GM12878 (cell line): ENCODE measurements at regions not wholly inside any gene's neighbourhood (a gene's known extent, or its start where the extent isn't known, plus 50 kb on each side); places are given as distances from the start of the nearest gene placed in this dataset.

Experiments
- ATAC-seq: fragments of 200-7000 bp; cut with Tn5 transposase; 3 replicates; pipeline ENCODE4 v1.9.1; 2020; ENCODE audit warnings: mild to moderate bottlenecking, moderate library complexity
- BruUV-seq: library from RNA; stranded (reverse); fragments of 400-500 nt; replicated peaks from 2 replicates; lab custom pipeline; 2021; lab: Mats Ljungman, UMichigan
- CTCF ChIA-PET: fragments of 300-600 bp; sonication (Branson Sonifier 250); formaldehyde crosslinking; extraction: SDS; loops from one replicate; lab custom pipeline; 2021; ENCODE audit warnings: inconsistent platforms; lab: Yijun Ruan, JAX
- POLR2A ChIA-PET: fragments of 350-600 bp; formaldehyde crosslinking; extraction: SDS; loops from one replicate; lab custom pipeline; 2021; ENCODE audit warnings: inconsistent platforms; lab: Charles Lee
- RAD21 ChIA-PET: fragments of 300-600 bp; sonication (Branson Sonifier 250); formaldehyde crosslinking; loops from one replicate; lab custom pipeline; 2023; ENCODE audit warnings: antibody characterized with exemption; ENCODE audit not compliant: unreplicated experiment; lab: Charles Lee
- SMC1A ChIA-PET: fragments of 300-600 bp; sonication (Branson Sonifier 250); formaldehyde crosslinking; loops from one replicate; lab custom pipeline; 2023; ENCODE audit not compliant: unreplicated experiment, uncharacterized antibody; lab: Charles Lee
- DNase-seq: peaks from one replicate; pipeline ENCODE4 v3.0.0-alpha.2; 2011; ENCODE audit warnings: low read depth, low spot score
- FAIRE-seq: peaks from 3 replicates; lab custom pipeline; 2011; peaks lifted over from hg19 to GRCh38; lab: Jason Lieb, UNC
- H2AFZ ChIP-seq: 2 replicates; pipeline ENCODE4 v1.6.0; 2011; ENCODE audit warnings: low read depth, low read length, control low read depth; ENCODE audit not compliant: control insufficient read depth
- H3K27ac ChIP-seq: 2 replicates; pipeline ENCODE4 v1.5.1; 2011; ENCODE audit warnings: control low read depth; ENCODE audit not compliant: control insufficient read depth, insufficient read depth
- H3K27me3 ChIP-seq, 2 experiments: replicated peaks in 1 of 2; 2 replicates each; pipeline versions ENCODE4 v1.6.0 to v1.6.1; 2011; ENCODE audit warnings: low read length in 1 of 2; ENCODE audit not compliant: control insufficient read depth in 2 of 2, insufficient read depth in 2 of 2
- H3K36me3 ChIP-seq, 2 experiments: 2 replicates each; pipeline ENCODE4 v1.5.1; 2011; ENCODE audit warnings: low read length in 1 of 2; ENCODE audit not compliant: control insufficient read depth in 2 of 2, insufficient read depth in 2 of 2
- H3K4me1 ChIP-seq: 2 replicates; pipeline ENCODE4 v1.6.1; 2011; ENCODE audit warnings: mild to moderate bottlenecking, low read length, moderate library complexity, mixed read lengths; ENCODE audit not compliant: control insufficient read depth, insufficient read depth
- H3K4me2 ChIP-seq: 2 replicates; pipeline ENCODE4 v1.6.0; 2011; ENCODE audit warnings: control low read depth; ENCODE audit not compliant: control insufficient read depth, insufficient read depth
- H3K4me3 ChIP-seq: fragments of 200-600 bp; sonication (generic); 2 replicates; pipeline ENCODE4 v1.5.1; 2016
- H3K79me2 ChIP-seq: 2 replicates; pipeline ENCODE4 v1.6.0; 2011; ENCODE audit warnings: low read length; ENCODE audit not compliant: control insufficient read depth, insufficient read depth
- H3K9ac ChIP-seq: 2 replicates; pipeline ENCODE4 v1.8.0; 2011; ENCODE audit warnings: low read length, control low read depth, mixed read lengths; ENCODE audit not compliant: control insufficient read depth, insufficient read depth
- H3K9me3 ChIP-seq: replicated peaks from 3 replicates; pipeline ENCODE4 v1.5.1; 2011; ENCODE audit warnings: mild to moderate bottlenecking, low read length; ENCODE audit not compliant: control insufficient read depth, insufficient read depth
- H4K20me1 ChIP-seq: 2 replicates; pipeline ENCODE4 v1.6.0; 2011; ENCODE audit not compliant: control insufficient read depth, insufficient read depth
- BCL11A ChIP-seq: IDR thresholded peaks from 2 replicates; pipeline ENCODE4 v1.6.1; 2011; ENCODE audit warnings: low read depth, low read length
- CBX5 ChIP-seq: sonication (generic); IDR thresholded peaks from 2 replicates; pipeline ENCODE4 v1.6.1; 2016; ENCODE audit warnings: low read depth, moderate library complexity, mild to moderate bottlenecking, inconsistent platforms
- GATAD2B ChIP-seq: fragments of 450-650 bp; conservative IDR thresholded peaks from 2 replicates; pipeline ENCODE4 v1.6.1; 2017; ENCODE audit warnings: low read depth, mild to moderate bottlenecking, moderate library complexity
- HDGF ChIP-seq: fragments of 450-650 bp; IDR thresholded peaks from 2 replicates; pipeline ENCODE4 v1.6.1; 2016; ENCODE audit warnings: antibody characterized with exemption
- IKZF1 ChIP-seq: fragments of 450-650 bp; conservative IDR thresholded peaks from 2 replicates; pipeline ENCODE4 v1.6.1; 2017; ENCODE audit warnings: antibody characterized with exemption, mild to moderate bottlenecking
- KLF5 ChIP-seq: fragments of 450-650 bp; IDR thresholded peaks from 2 replicates; pipeline ENCODE4 v1.6.1; 2014; ENCODE audit warnings: mild to moderate bottlenecking; ENCODE audit not compliant: partially characterized antibody
- MAX ChIP-seq: IDR thresholded peaks from 2 replicates; pipeline ENCODE4 v1.6.1; 2012; ENCODE audit warnings: low read depth, low read length, improper control_type of control experiment
- NFYB ChIP-seq: IDR thresholded peaks from 2 replicates; pipeline ENCODE4 v1.6.1; 2011; ENCODE audit warnings: low read depth, mild to moderate bottlenecking, low read length, improper control_type of control experiment, moderate library complexity; ENCODE audit not compliant: insufficient read depth
- RELA ChIP-seq: fragments of 450-650 bp; IDR thresholded peaks from 2 replicates; pipeline ENCODE4 v1.8.0; 2014; ENCODE audit warnings: borderline replicate concordance; ENCODE audit not compliant: partially characterized antibody
- RFX5 ChIP-seq: IDR thresholded peaks from 2 replicates; pipeline ENCODE4 v1.6.1; 2011; ENCODE audit warnings: low read depth, low read length, improper control_type of control experiment
- SMAD1 ChIP-seq: fragments of 450-650 bp; IDR thresholded peaks from 2 replicates; pipeline ENCODE4 v1.6.1; 2018; ENCODE audit warnings: mild to moderate bottlenecking, low read depth; ENCODE audit not compliant: partially characterized antibody
- SMC3 ChIP-seq: IDR thresholded peaks from 2 replicates; pipeline ENCODE4 v1.6.1; 2011; ENCODE audit warnings: low read length, improper control_type of control experiment, borderline replicate concordance
- SPI1 ChIP-seq: IDR thresholded peaks from 2 replicates; pipeline ENCODE4 v1.6.1; 2011; ENCODE audit warnings: low read depth, mild to moderate bottlenecking, low read length, moderate library complexity, borderline replicate concordance; ENCODE audit not compliant: insufficient read depth
- STAT3 ChIP-seq: IDR thresholded peaks from 2 replicates; pipeline ENCODE4 v1.6.1; 2011; ENCODE audit warnings: low read depth, low read length, improper control_type of control experiment
- WGBS: methylation state at CpG from one replicate; pipeline ENCODE4 v1.1.6; 2016; ENCODE audit warnings: low lambda C conversion rate; ENCODE audit not compliant: insufficient replicate concordance, insufficient coverage; ENCODE audit errors: missing lambda C conversion rate; 5-methylcytosine and 5-hydroxymethylcytosine counted together
- in situ Hi-C: fragments of 300-500 bp; cut with MboI; formaldehyde crosslinking; loops from 9 replicates; pipeline ENCODE4 v1.14.3; 2018; ENCODE audit warnings: mixed read lengths
- intact Hi-C: fragments of 100-400 bp; cut with micrococcal nuclease; formaldehyde crosslinking; loops from one replicate; pipeline ENCODE4 v1.14.2; 2022; ENCODE audit not compliant: unreplicated experiment

- H2AFZ ChIP-seq, result no peak overlapping the region
- H3K4me3 ChIP-seq, result no peak overlapping the region
- ChIA-PET RAD21 (interaction anchor here (1.0 to 1.6 kb wide), 2 partner anchors 11 to 57 kb away, joined by 3 to 6 read pairs; no protein-coding TSS in a partner anchor), SMC1A (interaction anchor here (0.6 to 0.8 kb wide), 2 partner anchors 67 to 84 kb away, joined by 3 to 4 read pairs; no protein-coding TSS in a partner anchor), POLR2A (interaction anchor here (0.7 kb wide), 1 partner anchor 83 kb away, joined by 8 read pairs; no protein-coding TSS in a partner anchor), CTCF (interaction anchor here (1.2 to 1.4 kb wide), 2 partner anchors 11 to 14 kb away, joined by 3 read pairs; no protein-coding TSS in a partner anchor)
- FAIRE-seq (no peak), ATAC-seq (no peak), DNase-seq (no peak)
- no peaks in the 10 kb centered on the region; the same call in 2 of the 3 replicates for H3K9me3 ChIP-seq
- H3K4me1 ChIP-seq, result no peaks in the 10 kb centered on the region
- H3K79me2 ChIP-seq, result no peaks in the 10 kb centered on the region
- WGBS, result 47% methylated on average over 2 of the region's 2 CpGs
- H3K36me3 ChIP-seq, result no peaks in the 10 kb centered on the region
- in situ Hi-C loops, result loop anchor here (10.0 kb wide), 1 partner anchor 925 kb away; no protein-coding TSS in a partner anchor
- H3K9ac ChIP-seq, result no peak overlapping the region
- no peak overlapping the region for H3K4me2 ChIP-seq
- TF ChIP-seq STAT3 (no peak), CBX5 (no peak), RFX5 (no peak), GATAD2B (no peak), BCL11A (no peak), RELA (no peak), MAX (no peak), KLF5 (no peak), NFYB (no peak), HDGF (no peak), SPI1 (no peak), SMC3 (no peak), SMAD1 (no peak), IKZF1 (no peak)
- H3K27ac ChIP-seq, result no peak overlapping the region
- no peaks in the 10 kb centered on the region for H3K27me3 ChIP-seq
- intact Hi-C loops, result loop anchor here (10.0 kb wide), 1 partner anchor 925 kb away; no protein-coding TSS in a partner anchor
- no peaks in the 10 kb centered on the region for H4K20me1 ChIP-seq
- BruUV-seq, result no TSS peak
Observed at GRCh38 chr5:44869928-44870327, 61.2 kb downstream of the MRPS30 start.
